Spleen (tissue), 7 donors: ENCODE measurements at regions not wholly inside any gene's neighbourhood (a gene's known extent, or its start where the extent isn't known, plus 50 kb on each side); places are given as distances from the start of the nearest gene placed in this dataset.
"Not testable (repeated sequence)": the region's sequence is repeated elsewhere in the genome, so short reads cannot be mapped to it uniquely, and the experiment has no call there.

ENCODE experiments used
- CTCF ChIP-seq, 11 experiments: fragments of 200-600 bp in 7 of 11; fragments of 450-650 bp in 4 of 11; sonication (generic) in 4 of 11; IDR thresholded peaks in 8 of 11; conservative IDR thresholded peaks in 3 of 11; 1 replicate in 7 of 11; 2 replicates in 4 of 11; pipeline versions ENCODE4 v1.4.0 to v1.8.0; 2016 to 2021; ENCODE audit warnings: antibody characterized with exemption in 11 of 11, inconsistent platforms in 4 of 11, mild to moderate bottlenecking in 1 of 11
- POLR2A ChIP-seq, 3 donors: fragments of 450-650 bp; IDR thresholded peaks; one replicate each; pipeline ENCODE4 v1.5.1; 2017; ENCODE audit warnings: antibody characterized with exemption in 3 of 3, mild to moderate bottlenecking in 1 of 3
- POLR2AphosphoS5 ChIP-seq, 3 donors: sonication (generic); formaldehyde crosslinking; IDR thresholded peaks; one replicate each; pipeline ENCODE4 v1.5.1; 2017; ENCODE audit warnings: antibody characterized with exemption in 3 of 3
- donor health status: DM: no; HTN: no; CAD: no; lungs with moderate emphysema.
- donor health status: DM: no; HTN: no; CAD: no.
- donor health status: DM: no; HTN: no; CAD: no.

- TF ChIP-seq CTCF (IDR thresholded peaks at IDR 0.05 in 8 of 11, conservative IDR thresholded peaks at IDR 0.05 in 3 of 11); POLR2A (IDR thresholded peaks at IDR 0.05); POLR2AphosphoS5 (IDR thresholded peaks at IDR 0.05): not testable (repeated sequence)
Observed at GRCh38 chr20:29066341-29066740, 2191.1 kb upstream of the DEFB115 start.
